DND-41 (cell line): ENCODE measurements at regions not wholly inside any gene's neighbourhood (a gene's known extent, or its start where the extent isn't known, plus 50 kb on each side); places are given as distances from the start of the nearest gene placed in this dataset.
"Not testable (repeated sequence)": the region's sequence is repeated elsewhere in the genome, so short reads cannot be mapped to it uniquely, and the experiment has no call there.

ENCODE experiments used
- ATAC-seq: fragments of 200-7000 bp; cut with Tn5 transposase; 3 replicates; pipeline ENCODE4 v1.9.1; 2021; ENCODE audit warnings: low read depth; ENCODE audit not compliant: insufficient read depth
- DNase-seq: peaks from one replicate; pipeline ENCODE4 v3.0.0-alpha.2; 2020
- H2AFZ ChIP-seq: 2 replicates; pipeline ENCODE4 v1.6.0; 2012; ENCODE audit warnings: low read depth, low read length
- H3K27ac ChIP-seq: 2 replicates; pipeline ENCODE4 v1.5.1; 2012; ENCODE audit warnings: low read length, inconsistent platforms
- H3K27me3 ChIP-seq: fragments of 200-600 bp; sonication (generic); 2 replicates; pipeline ENCODE4 v1.6.0; 2012; ENCODE audit warnings: low read length, mild to moderate bottlenecking, inconsistent platforms; ENCODE audit not compliant: insufficient read depth, poor library complexity
- H3K36me3 ChIP-seq: 2 replicates; pipeline ENCODE4 v1.5.1; 2012; ENCODE audit warnings: low read length, inconsistent platforms; ENCODE audit not compliant: insufficient read depth
- H3K4me1 ChIP-seq: 2 replicates; pipeline ENCODE4 v1.5.1; 2012; ENCODE audit warnings: mild to moderate bottlenecking, low read length; ENCODE audit not compliant: insufficient read depth
- H3K4me2 ChIP-seq: 2 replicates; pipeline ENCODE4 v1.6.0; 2012; ENCODE audit warnings: mild to moderate bottlenecking, moderate library complexity, low read length, inconsistent platforms; ENCODE audit not compliant: insufficient read depth
- H3K4me3 ChIP-seq, 2 experiments: fragments of 200-600 bp in 1 of 2; shearing (Covaris generic) in 1 of 2; 2 replicates each; pipeline ENCODE4 v1.5.1; 2012 to 2016; ENCODE audit warnings: inconsistent platforms in 2 of 2, low read length in 2 of 2, mild to moderate bottlenecking in 2 of 2, low read depth in 1 of 2, moderate library complexity in 1 of 2
- H3K79me2 ChIP-seq: 2 replicates; pipeline ENCODE4 v1.6.0; 2012; ENCODE audit warnings: low read length, inconsistent platforms; ENCODE audit not compliant: insufficient read depth
- H3K9ac ChIP-seq: 2 replicates; pipeline ENCODE4 v1.6.0; 2012; ENCODE audit warnings: low read depth, mild to moderate bottlenecking, inconsistent platforms, low read length, moderate library complexity
- H3K9me3 ChIP-seq: 2 replicates; pipeline ENCODE4 v1.5.1; 2012; ENCODE audit warnings: low read length, moderate library complexity, mild to moderate bottlenecking, inconsistent platforms; ENCODE audit not compliant: insufficient read depth, severe bottlenecking
- H4K20me1 ChIP-seq: 2 replicates; pipeline ENCODE4 v1.6.0; 2012; ENCODE audit warnings: low read length; ENCODE audit not compliant: insufficient read depth
- EZH2 ChIP-seq: IDR thresholded peaks from 3 replicates; pipeline ENCODE4 v1.6.1; 2012; ENCODE audit warnings: borderline replicate concordance, low read depth, mild to moderate bottlenecking, moderate library complexity, low read length, inconsistent platforms; ENCODE audit not compliant: severe bottlenecking
- TF ChIP-seq, protein P1 (sequence below): IDR thresholded peaks from 2 replicates; pipeline ENCODE4 v1.5.1; 2012; ENCODE audit warnings: borderline replicate concordance, low read length, moderate library complexity, mild to moderate bottlenecking; ENCODE audit not compliant: poor library complexity, severe bottlenecking; ENCODE audit errors: extremely low read depth

DNA sequence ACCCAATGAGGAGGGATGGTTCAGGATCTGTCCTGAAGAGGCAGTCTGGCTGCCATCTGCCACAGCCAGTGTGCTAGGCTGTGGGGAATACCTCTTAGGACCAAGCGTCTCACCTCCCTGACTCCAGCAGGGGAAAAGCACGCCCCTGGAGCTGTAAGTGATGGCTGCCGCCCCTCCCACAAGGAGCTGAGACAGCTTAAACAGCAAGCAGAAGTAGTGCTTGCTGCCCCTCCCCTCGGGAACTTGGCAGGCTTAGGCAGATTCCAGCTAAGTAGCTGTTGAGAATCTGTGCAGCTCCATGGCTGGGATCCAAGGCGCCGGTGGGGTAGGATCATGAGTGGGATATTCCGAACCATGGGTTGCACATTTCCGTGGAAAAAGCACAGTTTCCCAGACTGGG lies 360.4 kb upstream of the MDGA2 start:
- no peak for TF ChIP-seq EZH2
- TF ChIP-seq, protein P1, sequence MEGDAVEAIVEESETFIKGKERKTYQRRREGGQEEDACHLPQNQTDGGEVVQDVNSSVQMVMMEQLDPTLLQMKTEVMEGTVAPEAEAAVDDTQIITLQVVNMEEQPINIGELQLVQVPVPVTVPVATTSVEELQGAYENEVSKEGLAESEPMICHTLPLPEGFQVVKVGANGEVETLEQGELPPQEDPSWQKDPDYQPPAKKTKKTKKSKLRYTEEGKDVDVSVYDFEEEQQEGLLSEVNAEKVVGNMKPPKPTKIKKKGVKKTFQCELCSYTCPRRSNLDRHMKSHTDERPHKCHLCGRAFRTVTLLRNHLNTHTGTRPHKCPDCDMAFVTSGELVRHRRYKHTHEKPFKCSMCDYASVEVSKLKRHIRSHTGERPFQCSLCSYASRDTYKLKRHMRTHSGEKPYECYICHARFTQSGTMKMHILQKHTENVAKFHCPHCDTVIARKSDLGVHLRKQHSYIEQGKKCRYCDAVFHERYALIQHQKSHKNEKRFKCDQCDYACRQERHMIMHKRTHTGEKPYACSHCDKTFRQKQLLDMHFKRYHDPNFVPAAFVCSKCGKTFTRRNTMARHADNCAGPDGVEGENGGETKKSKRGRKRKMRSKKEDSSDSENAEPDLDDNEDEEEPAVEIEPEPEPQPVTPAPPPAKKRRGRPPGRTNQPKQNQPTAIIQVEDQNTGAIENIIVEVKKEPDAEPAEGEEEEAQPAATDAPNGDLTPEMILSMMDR = no peak
- Histone ChIP-seq H3K27me3 (no peaks in the 10 kb centered on the region), H3K79me2 (no peaks in the 10 kb centered on the region), H3K4me3 (no peak overlapping the region), H3K27ac (no peak overlapping the region), H2AFZ (no peak overlapping the region), H3K9me3 (no peaks in the 10 kb centered on the region), H3K9ac (no peak overlapping the region), H3K36me3 (no peaks in the 10 kb centered on the region), H4K20me1 (no peaks in the 10 kb centered on the region), H3K4me2 (no peak overlapping the region), H3K4me1 (no peaks in the 10 kb centered on the region)
- ATAC-seq = no peak
- DNase-seq = no peak

DNA sequence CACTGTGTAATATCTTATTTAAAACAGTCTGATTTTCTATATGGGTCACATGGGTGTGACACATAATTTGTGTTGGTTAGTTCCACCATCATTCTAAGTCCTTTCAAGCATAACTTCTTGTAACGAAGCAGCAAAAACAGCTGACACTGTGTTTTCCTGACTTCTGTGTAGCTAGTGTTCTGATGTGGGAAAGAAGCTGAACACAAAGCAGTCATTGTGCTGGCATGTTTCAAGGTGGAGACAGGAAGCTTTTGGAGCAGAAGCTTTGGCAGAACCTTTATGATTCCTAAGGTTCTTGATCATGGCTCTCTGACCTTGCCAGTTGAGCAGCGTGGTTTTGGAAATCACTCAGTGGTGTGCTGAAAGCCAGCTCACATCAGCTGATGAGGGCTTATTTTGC lies 351.7 kb upstream of the MDGA2 start:
- H3K4me3 ChIP-seq = no peak overlapping the region
- H3K9me3 ChIP-seq = no peaks in the 10 kb centered on the region
- no peaks in the 10 kb centered on the region for H3K27me3 ChIP-seq
- no peak overlapping the region for H3K9ac ChIP-seq
- H3K36me3 ChIP-seq = no peaks in the 10 kb centered on the region
- no peaks in the 10 kb centered on the region for H4K20me1 ChIP-seq
- no peak for ATAC-seq
- no peak for DNase-seq
- no peak overlapping the region for H3K4me2 ChIP-seq
- no peak for TF ChIP-seq EZH2
- TF ChIP-seq, protein P1 = no peak
- H3K4me1 ChIP-seq = no peaks in the 10 kb centered on the region
- no peak overlapping the region for H3K27ac ChIP-seq
- no peaks in the 10 kb centered on the region for H3K79me2 ChIP-seq
- no peak overlapping the region for H2AFZ ChIP-seq

DNA sequence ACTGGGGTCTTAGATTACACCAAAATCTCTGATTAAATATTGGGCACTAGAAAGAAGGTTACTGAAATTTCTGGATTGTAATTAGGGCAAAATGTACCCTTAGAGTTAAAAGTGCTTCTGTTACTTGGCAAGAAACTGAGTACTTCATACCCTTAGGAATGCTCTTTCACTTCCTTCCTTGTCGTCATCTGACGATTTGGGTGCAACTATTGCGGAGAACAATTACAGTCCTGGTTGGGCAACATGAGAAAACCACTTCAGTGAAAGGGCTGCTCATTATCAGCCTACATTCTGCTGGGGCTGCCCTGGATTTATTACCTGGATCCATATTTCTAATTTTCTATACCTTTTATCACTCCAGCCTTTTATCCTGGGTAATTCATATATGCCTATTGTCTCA lies 348.5 kb upstream of the MDGA2 start:
- H3K4me2 ChIP-seq = no peak overlapping the region

DNA sequence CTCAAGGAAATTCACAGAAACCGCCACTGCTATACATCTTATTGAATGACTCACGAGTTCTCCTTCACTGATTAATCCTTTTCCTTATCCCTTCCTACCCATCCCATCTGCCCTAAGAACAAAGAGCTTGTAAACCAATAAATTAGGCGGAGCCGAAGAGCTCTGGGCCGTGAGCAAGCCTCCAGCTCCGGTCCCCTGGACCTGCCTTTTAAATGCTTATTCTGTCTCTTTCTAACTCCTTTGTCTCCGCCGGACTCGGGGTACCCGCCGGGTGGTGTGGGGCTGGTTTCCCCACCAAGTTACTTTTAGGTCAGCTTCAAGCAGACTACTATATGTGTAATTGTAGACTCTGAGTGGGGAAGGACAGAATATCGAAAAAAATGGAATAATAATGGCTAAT lies 336.1 kb upstream of the MDGA2 start:
- ATAC-seq = not testable (repeated sequence)

More for the DNA sequence above, 348.5 kb upstream of the MDGA2 start:
- no peak for TF ChIP-seq EZH2
- TF ChIP-seq, protein P1 = no peak
- Histone ChIP-seq H3K27me3 (no peaks in the 10 kb centered on the region), H3K79me2 (no peaks in the 10 kb centered on the region), H3K4me1 (no peaks in the 10 kb centered on the region), H3K9me3 (no peaks in the 10 kb centered on the region), H3K27ac (no peak overlapping the region), H3K9ac (no peak overlapping the region), H3K4me3 (no peak overlapping the region), H4K20me1 (no peaks in the 10 kb centered on the region), H3K36me3 (no peaks in the 10 kb centered on the region), H2AFZ (no peak overlapping the region)
- no peak for DNase-seq
- no peak for ATAC-seq

More for the DNA sequence above, 336.1 kb upstream of the MDGA2 start:
- H3K4me1 ChIP-seq, H3K9ac ChIP-seq, H3K4me2 ChIP-seq, H3K27me3 ChIP-seq, H3K4me3 ChIP-seq, DNase-seq, H2AFZ ChIP-seq, H4K20me1 ChIP-seq, H3K9me3 ChIP-seq, H3K79me2 ChIP-seq, H3K27ac ChIP-seq, H3K36me3 ChIP-seq: not testable (repeated sequence)
